Neural progenitor cell (in vitro differentiated cells): ENCODE measurements at regions not wholly inside any gene's neighbourhood (a gene's known extent, or its start where the extent isn't known, plus 50 kb on each side); places are given as distances from the start of the nearest gene placed in this dataset.

ENCODE experiments used
- CTCF ChIP-seq: fragments of 200-600 bp; sonication (generic); IDR thresholded peaks from 2 replicates; pipeline ENCODE4 v1.5.1; 2017; ENCODE audit warnings: antibody characterized with exemption, mild to moderate bottlenecking
- EZH2 ChIP-seq: fragments of 200-600 bp; sonication (generic); IDR thresholded peaks from 2 replicates; pipeline ENCODE4 v1.6.1; 2017; ENCODE audit warnings: antibody characterized with exemption, mild to moderate bottlenecking, moderate library complexity
- EZH2phosphoT487 ChIP-seq: fragments of 200-600 bp; sonication (generic); IDR thresholded peaks from 2 replicates; pipeline ENCODE4 v1.6.1; 2017; ENCODE audit warnings: antibody characterized with exemption

- peak; percentile 5 for TF ChIP-seq CTCF
- no peak for TF ChIP-seq EZH2
- TF ChIP-seq EZH2phosphoT487: no peak
These were observed 714.0 kb downstream of the UTRN start for GRCh38 chr6:144999127-144999526.
